ENCODE measurements at regions not wholly inside any gene's neighbourhood (a gene's known extent, or its start where the extent isn't known, plus 50 kb on each side); places are given as distances from the start of the nearest gene placed in this dataset.

DNA sequence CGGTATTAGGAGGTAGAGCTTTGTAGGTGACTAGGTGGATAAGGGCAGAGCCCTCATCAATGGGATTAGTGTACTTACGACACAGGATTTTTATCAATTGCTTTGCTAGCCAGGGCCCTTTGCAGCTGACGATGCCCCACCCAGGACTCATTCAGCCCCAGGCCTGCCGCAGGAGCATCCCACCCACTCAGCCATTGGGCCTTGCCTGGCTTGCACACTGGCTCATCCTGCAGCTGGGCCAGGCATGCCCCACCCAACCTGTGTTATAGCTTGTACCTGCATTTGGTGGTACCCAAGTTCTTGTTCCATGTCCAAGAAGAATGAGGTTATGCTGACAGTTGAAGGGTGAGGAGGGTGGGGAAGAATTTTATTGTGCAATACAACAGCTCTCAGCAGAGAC is 317.5 kb downstream of the PPARGC1A start:
- H3K4me1 ChIP-seq (ENCODE audit: insufficient read depth, low read length), result no peaks in the 10 kb centered on the region
- H3K4me2 ChIP-seq (ENCODE audit: insufficient read depth, insufficient read length, low read length), result no peak overlapping the region
- no peaks in the 10 kb centered on the region for H3K79me1 ChIP-seq (ENCODE audit: insufficient read depth, low read depth, low read length, poor library complexity, severe bottlenecking)
- H2BK120ac ChIP-seq (ENCODE audit: low read depth, low read length, poor library complexity, severe bottlenecking), result no peak overlapping the region
- no peak overlapping the region for H3K18ac ChIP-seq (ENCODE audit: insufficient read length, low read depth, low read length)
- H3K9me3 Mint-ChIP-seq, result peaks cover 13 to 16% of the 10 kb centered on the region in 2 experiments
- no peak overlapping the region for H3K14ac ChIP-seq (ENCODE audit: insufficient read depth, low read length)
- DNase-seq, result no peak
- H3K23ac ChIP-seq (ENCODE audit: insufficient read length, low read depth, low read length), result no peak overlapping the region
- no peaks in the 10 kb centered on the region for H3K79me2 ChIP-seq (ENCODE audit: insufficient read depth, low read length)
- H3K4me1 Mint-ChIP-seq, result peaks cover 13 to 14% of the 10 kb centered on the region in 2 experiments
- no peaks in the 10 kb centered on the region for H4K20me1 ChIP-seq (ENCODE audit: control insufficient read depth, insufficient read depth, insufficient read length)
- no peak overlapping the region for H3K56ac ChIP-seq (ENCODE audit: insufficient read length, low read depth, low read length)
- no peak overlapping the region for H2AK5ac ChIP-seq (ENCODE audit: insufficient read length, low read length)
- H4K5ac ChIP-seq (ENCODE audit: insufficient read length, low read depth, low read length), result no peak overlapping the region
- H2AFZ ChIP-seq (ENCODE audit: low read length), result no peak overlapping the region
- no peak overlapping the region for H4K8ac ChIP-seq (replicated peaks; ENCODE audit: insufficient read length, low read depth, low read length)
- H3K36me3 Mint-ChIP-seq (ENCODE audit: insufficient read depth in 1 of 3, low read depth in 3 of 3), result peaks cover 8 to 21% (median 12%) of the 10 kb centered on the region in 3 experiments
- no peak overlapping the region for H4K91ac ChIP-seq (ENCODE audit: insufficient read length, low read depth, low read length)
- H2BK12ac ChIP-seq (ENCODE audit: insufficient read length, low read depth, low read length), result no peak overlapping the region
- H3K27ac Mint-ChIP-seq, result peak overlapping the region in 1 of 3 experiments; percentile 69; a peak in 2 of 7 replicates
- TF ChIP-seq, protein P1, sequence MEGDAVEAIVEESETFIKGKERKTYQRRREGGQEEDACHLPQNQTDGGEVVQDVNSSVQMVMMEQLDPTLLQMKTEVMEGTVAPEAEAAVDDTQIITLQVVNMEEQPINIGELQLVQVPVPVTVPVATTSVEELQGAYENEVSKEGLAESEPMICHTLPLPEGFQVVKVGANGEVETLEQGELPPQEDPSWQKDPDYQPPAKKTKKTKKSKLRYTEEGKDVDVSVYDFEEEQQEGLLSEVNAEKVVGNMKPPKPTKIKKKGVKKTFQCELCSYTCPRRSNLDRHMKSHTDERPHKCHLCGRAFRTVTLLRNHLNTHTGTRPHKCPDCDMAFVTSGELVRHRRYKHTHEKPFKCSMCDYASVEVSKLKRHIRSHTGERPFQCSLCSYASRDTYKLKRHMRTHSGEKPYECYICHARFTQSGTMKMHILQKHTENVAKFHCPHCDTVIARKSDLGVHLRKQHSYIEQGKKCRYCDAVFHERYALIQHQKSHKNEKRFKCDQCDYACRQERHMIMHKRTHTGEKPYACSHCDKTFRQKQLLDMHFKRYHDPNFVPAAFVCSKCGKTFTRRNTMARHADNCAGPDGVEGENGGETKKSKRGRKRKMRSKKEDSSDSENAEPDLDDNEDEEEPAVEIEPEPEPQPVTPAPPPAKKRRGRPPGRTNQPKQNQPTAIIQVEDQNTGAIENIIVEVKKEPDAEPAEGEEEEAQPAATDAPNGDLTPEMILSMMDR (conservative IDR thresholded peaks at IDR 0.05), result no peak
- H3K23me2 ChIP-seq (ENCODE audit: insufficient read length, low read depth, low read length, poor library complexity, severe bottlenecking), result no peaks in the 10 kb centered on the region
- no CpG with 5 or more reads among the region's 4 CpGs for WGBS (ENCODE audit: extremely low coverage, insufficient read length, low lambda C conversion rate)
- no peak overlapping the region for H2BK5ac ChIP-seq (ENCODE audit: insufficient read length, low read length)
- H3K27ac ChIP-seq (ENCODE audit: insufficient read length, low read depth, low read length), result no peak overlapping the region
- H3K4ac ChIP-seq (ENCODE audit: low read depth, low read length), result no peak overlapping the region
- no peak overlapping the region for H3T11ph ChIP-seq (ENCODE audit: low read length)
- H3K4me3 Mint-ChIP-seq, result no peak overlapping the region
- no peak overlapping the region for H2BK20ac ChIP-seq (ENCODE audit: low read depth, low read length, poor library complexity, severe bottlenecking)
- no peaks in the 10 kb centered on the region for H3K27me3 Mint-ChIP-seq (ENCODE audit: low read depth)
- no peaks in the 10 kb centered on the region for H3K9me3 ChIP-seq (ENCODE audit: control insufficient read depth, low read depth, low read length)
- no peaks in the 10 kb centered on the region for H3K27me3 ChIP-seq (ENCODE audit: insufficient read depth, low read length)
- H3K9ac ChIP-seq (ENCODE audit: extremely low read depth, insufficient read length, low read length), result no peak overlapping the region
- H2BK15ac ChIP-seq (ENCODE audit: low read depth, low read length), result no peak overlapping the region
